ENCODE measurements at regions not wholly inside any gene's neighbourhood (a gene's known extent, or its start where the extent isn't known, plus 50 kb on each side); places are given as distances from the start of the nearest gene placed in this dataset.

GRCh38 chr2:188865681-188866080 is 108.5 kb upstream of the COL3A1 start:
- no peaks in the 10 kb centered on the region for H3K27me3 ChIP-seq
- no peak overlapping the region for H3K4me3 ChIP-seq
- DNase-seq = no peak
- peaks cover 12% of the 10 kb centered on the region for H3K9me3 ChIP-seq
- no peaks in the 10 kb centered on the region for H3K36me3 ChIP-seq

GRCh38 chr2:188869550-188869949 is 104.6 kb upstream of the COL3A1 start:
- H3K4me3 ChIP-seq = no peak overlapping the region
- DNase-seq = no peak
- H3K9me3 ChIP-seq = peaks cover 5% of the 10 kb centered on the region; the same call in 1 of the 2 replicates
- no peaks in the 10 kb centered on the region for H3K27me3 ChIP-seq
- no peaks in the 10 kb centered on the region for H3K36me3 ChIP-seq

- DNase-seq = no peak
- H3K27me3 ChIP-seq = no peaks in the 10 kb centered on the region
- no peak overlapping the region for H3K4me3 ChIP-seq
- no peaks in the 10 kb centered on the region for H3K36me3 ChIP-seq
- H3K9me3 ChIP-seq = peaks cover 5% of the 10 kb centered on the region; the same call in 1 of the 2 replicates
These were observed 103.9 kb upstream of the COL3A1 start for GRCh38 chr2:188870289-188870688.

- no peaks in the 10 kb centered on the region for H3K27me3 ChIP-seq
- no peak for DNase-seq
- H3K36me3 ChIP-seq = no peaks in the 10 kb centered on the region
- H3K9me3 ChIP-seq = no peaks in the 10 kb centered on the region
- H3K4me3 ChIP-seq = no peak overlapping the region
These were observed 99.1 kb upstream of the COL3A1 start for GRCh38 chr2:188875104-188875503.

GRCh38 chr2:188878716-188879115 is 95.5 kb upstream of the COL3A1 start:
- no peaks in the 10 kb centered on the region for H3K36me3 ChIP-seq
- H3K9me3 ChIP-seq = no peaks in the 10 kb centered on the region
- no peak for DNase-seq

GRCh38 chr2:188880740-188881139 is 93.4 kb upstream of the COL3A1 start:
- Histone ChIP-seq H3K4me3 (no peak overlapping the region), H3K9me3 (no peaks in the 10 kb centered on the region), H3K36me3 (no peaks in the 10 kb centered on the region), H3K27me3 (no peaks in the 10 kb centered on the region)
- no peak for DNase-seq

More at GRCh38 chr2:188878716-188879115, 95.5 kb upstream of the COL3A1 start:
- Histone ChIP-seq H3K4me3 (no peak overlapping the region), H3K27me3 (no peaks in the 10 kb centered on the region)

GRCh38 chr2:188881434-188881833 is 92.7 kb upstream of the COL3A1 start:
- no peaks in the 10 kb centered on the region for H3K9me3 ChIP-seq
- no peaks in the 10 kb centered on the region for H3K36me3 ChIP-seq
- no peak for DNase-seq
- H3K4me3 ChIP-seq = no peak overlapping the region
- H3K27me3 ChIP-seq = no peaks in the 10 kb centered on the region

GRCh38 chr2:188884046-188884445 is 90.1 kb upstream of the COL3A1 start:
- no peak for DNase-seq
- Histone ChIP-seq H3K9me3 (peaks cover 1% of the 10 kb centered on the region; the same call in 1 of the 2 replicates), H3K4me3 (no peak overlapping the region), H3K36me3 (no peaks in the 10 kb centered on the region), H3K27me3 (no peaks in the 10 kb centered on the region)

GRCh38 chr2:188884517-188884916 is 89.7 kb upstream of the COL3A1 start:
- no peak overlapping the region for H3K4me3 ChIP-seq
- H3K27me3 ChIP-seq = no peaks in the 10 kb centered on the region
- peaks cover 3% of the 10 kb centered on the region; the same call in 1 of the 2 replicates for H3K9me3 ChIP-seq
- H3K36me3 ChIP-seq = no peaks in the 10 kb centered on the region
- no peak for DNase-seq

- H3K9me3 ChIP-seq = peaks cover 3% of the 10 kb centered on the region; the same call in 1 of the 2 replicates
- H3K27me3 ChIP-seq = no peaks in the 10 kb centered on the region
- DNase-seq = no peak
- H3K36me3 ChIP-seq = no peaks in the 10 kb centered on the region
- H3K4me3 ChIP-seq = no peak overlapping the region
These were observed 85.0 kb upstream of the COL3A1 start for GRCh38 chr2:188889187-188889586.

GRCh38 chr2:188890755-188891154 is 83.4 kb upstream of the COL3A1 start:
- DNase-seq = no peak
- Histone ChIP-seq H3K27me3 (no peaks in the 10 kb centered on the region), H3K9me3 (peaks cover 3% of the 10 kb centered on the region; the same call in 1 of the 2 replicates), H3K4me3 (no peak overlapping the region), H3K36me3 (no peaks in the 10 kb centered on the region)

GRCh38 chr2:188892636-188893035 is 81.5 kb upstream of the COL3A1 start:
- H3K9me3 ChIP-seq = peaks cover 3% of the 10 kb centered on the region; the same call in 1 of the 2 replicates
- H3K4me3 ChIP-seq = no peak overlapping the region

GRCh38 chr2:188893972-188894371 is 80.2 kb upstream of the COL3A1 start:
- no peaks in the 10 kb centered on the region for H3K27me3 ChIP-seq
- H3K36me3 ChIP-seq = no peaks in the 10 kb centered on the region
- no peak for DNase-seq
- H3K4me3 ChIP-seq = no peak overlapping the region
- H3K9me3 ChIP-seq = peaks cover 2% of the 10 kb centered on the region; the same call in 1 of the 2 replicates

More at GRCh38 chr2:188892636-188893035, 81.5 kb upstream of the COL3A1 start:
- no peak for DNase-seq
- Histone ChIP-seq H3K36me3 (no peaks in the 10 kb centered on the region), H3K27me3 (no peaks in the 10 kb centered on the region)

- H3K36me3 ChIP-seq = no peaks in the 10 kb centered on the region
- H3K9me3 ChIP-seq = no peaks in the 10 kb centered on the region
- H3K27me3 ChIP-seq = no peaks in the 10 kb centered on the region
- no peak for DNase-seq
- no peak overlapping the region for H3K4me3 ChIP-seq
These were observed 79.2 kb upstream of the COL3A1 start for GRCh38 chr2:188894979-188895378.

GRCh38 chr2:188897096-188897495 is 77.1 kb upstream of the COL3A1 start:
- Histone ChIP-seq H3K27me3 (no peaks in the 10 kb centered on the region), H3K4me3 (no peak overlapping the region), H3K36me3 (no peaks in the 10 kb centered on the region), H3K9me3 (no peaks in the 10 kb centered on the region)
- DNase-seq = no peak

GRCh38 chr2:188898261-188898660 is 75.9 kb upstream of the COL3A1 start:
- H3K4me3 ChIP-seq = no peak overlapping the region
- H3K36me3 ChIP-seq = no peaks in the 10 kb centered on the region
- H3K27me3 ChIP-seq = no peaks in the 10 kb centered on the region
- DNase-seq = no peak
- no peaks in the 10 kb centered on the region for H3K9me3 ChIP-seq

- no peak for DNase-seq
- no peaks in the 10 kb centered on the region for H3K27me3 ChIP-seq
These were observed 71.2 kb upstream of the COL3A1 start for GRCh38 chr2:188902901-188903491.

GRCh38 chr2:188903740-188904139 is 70.4 kb upstream of the COL3A1 start:
- Histone ChIP-seq H3K4me3 (no peak overlapping the region), H3K9me3 (no peaks in the 10 kb centered on the region), H3K36me3 (no peaks in the 10 kb centered on the region), H3K27me3 (no peaks in the 10 kb centered on the region)
- no peak for DNase-seq

More at GRCh38 chr2:188902901-188903491, 71.2 kb upstream of the COL3A1 start:
- Histone ChIP-seq H3K4me3 (no peak overlapping the region), H3K36me3 (no peaks in the 10 kb centered on the region), H3K9me3 (no peaks in the 10 kb centered on the region)

Measured in MG63 (cell line).